GM18861 (cell line): ENCODE measurements at regions not wholly inside any gene's neighbourhood (a gene's known extent, or its start where the extent isn't known, plus 50 kb on each side); places are given as distances from the start of the nearest gene placed in this dataset.
"Not testable (repeated sequence)": the region's sequence is repeated elsewhere in the genome, so short reads cannot be mapped to it uniquely, and the experiment has no call there.

Source experiments
- ATAC-seq: cut with Tn5 transposase; IDR thresholded peaks from one replicate; pipeline ENCODE4 v1.9.1; 2021; ENCODE audit not compliant: unreplicated experiment

GRCh38 chr14:71165121-71166031 lies 258.1 kb downstream of the PCNX1 start:
- no peak for ATAC-seq

GRCh38 chr14:71166180-71166837 lies 259.1 kb downstream of the PCNX1 start:
- no peak for ATAC-seq

- not testable (repeated sequence) for ATAC-seq
Observed at GRCh38 chr14:71167325-71167950, 260.2 kb downstream of the PCNX1 start.

GRCh38 chr14:71168161-71168560 lies 260.9 kb downstream of the PCNX1 start:
- not testable (repeated sequence) for ATAC-seq

- ATAC-seq: no peak
Observed at GRCh38 chr14:71168564-71169427, 261.5 kb downstream of the PCNX1 start.

- ATAC-seq: no peak
Observed at GRCh38 chr14:71169861-71170260, 262.6 kb downstream of the PCNX1 start.

GRCh38 chr14:71175491-71175890 lies 268.2 kb downstream of the PCNX1 start:
- ATAC-seq: no peak

GRCh38 chr14:71179066-71179465 lies 271.8 kb downstream of the PCNX1 start:
- no peak for ATAC-seq

GRCh38 chr14:71180397-71180796 lies 273.1 kb downstream of the PCNX1 start:
- ATAC-seq: no peak

- ATAC-seq: no peak
Observed at GRCh38 chr14:71181215-71182003, 274.1 kb downstream of the PCNX1 start.

GRCh38 chr14:71183876-71184689 lies 276.8 kb downstream of the PCNX1 start:
- no peak for ATAC-seq

- ATAC-seq: no peak
Observed at GRCh38 chr14:71185637-71186036, 278.4 kb downstream of the PCNX1 start.

- no peak for ATAC-seq
Observed at GRCh38 chr14:71187633-71188356, 280.5 kb downstream of the PCNX1 start.

- no peak for ATAC-seq
Observed at GRCh38 chr14:71190770-71191374, 283.6 kb downstream of the PCNX1 start.

GRCh38 chr14:71193663-71194062 lies 286.4 kb downstream of the PCNX1 start:
- no peak for ATAC-seq

GRCh38 chr14:71194251-71194650 lies 287.0 kb downstream of the PCNX1 start:
- no peak for ATAC-seq

- ATAC-seq: no peak
Observed at GRCh38 chr14:71196921-71197320, 289.7 kb downstream of the PCNX1 start.

- ATAC-seq: no peak
Observed at GRCh38 chr14:71198687-71199086, 291.4 kb downstream of the PCNX1 start.
